PC-9 (cell line): ENCODE measurements at regions not wholly inside any gene's neighbourhood (a gene's known extent, or its start where the extent isn't known, plus 50 kb on each side); places are given as distances from the start of the nearest gene placed in this dataset.
A peak's percentile ranks its signal among the peaks of the same experiment; 100 is the strongest.

Experiments used
- BruUV-seq: library from RNA; stranded (reverse); fragments of 400-500 nt; replicated peaks from 2 replicates; lab custom pipeline; 2021; lab: Mats Ljungman, UMichigan
- CTCF ChIA-PET: fragments of 300-600 bp; sonication (Branson Sonifier 250); formaldehyde crosslinking; loops from one replicate; lab custom pipeline; 2022; ENCODE audit warnings: antibody characterized with exemption; lab: Charles Lee
- POLR2A ChIA-PET: fragments of 300-600 bp; sonication (Branson Sonifier 250); formaldehyde crosslinking; loops from one replicate; lab custom pipeline; 2022; ENCODE audit warnings: antibody characterized with exemption; ENCODE audit not compliant: unreplicated experiment; lab: Charles Lee
- DNase-seq, 2 experiments: peaks; one replicate each; pipeline versions ENCODE4 v3.0.0 to v3.0.0-alpha.2; 2015 to 2022; ENCODE audit warnings: mixed read lengths in 1 of 2
- H2AFZ ChIP-seq: fragments of 200-600 bp; sonication (generic); 2 replicates; pipeline ENCODE4 v1.8.1; 2017; ENCODE audit warnings: antibody characterized with exemption
- H3F3A ChIP-seq: fragments of 200-600 bp; sonication (generic); 2 replicates; pipeline ENCODE4 v1.8.1; 2017; ENCODE audit warnings: antibody characterized with exemption, mild to moderate bottlenecking, low read depth; ENCODE audit not compliant: insufficient read depth
- H3K27ac ChIP-seq: fragments of 200-600 bp; sonication (generic); 2 replicates; pipeline ENCODE4 v1.6.1; 2016; ENCODE audit warnings: mixed run types
- H3K27me3 ChIP-seq: fragments of 200-600 bp; sonication (generic); 2 replicates; pipeline ENCODE4 v1.6.1; 2016; ENCODE audit warnings: low read depth, mixed run types; ENCODE audit not compliant: insufficient read depth
- H3K36me3 ChIP-seq: fragments of 200-600 bp; sonication (generic); 2 replicates; pipeline ENCODE4 v1.6.1; 2016; ENCODE audit warnings: low read depth, mixed run types
- H3K4me1 ChIP-seq: fragments of 200-600 bp; sonication (generic); replicated peaks from 2 replicates; pipeline ENCODE4 v1.6.1; 2016; ENCODE audit warnings: mixed run types; ENCODE audit not compliant: insufficient read depth
- H3K4me2 ChIP-seq: fragments of 200-600 bp; sonication (generic); 2 replicates; pipeline ENCODE4 v1.6.1; 2017; ENCODE audit warnings: mixed run types
- H3K4me3 ChIP-seq: fragments of 200-600 bp; sonication (generic); 2 replicates; pipeline ENCODE4 v1.6.1; 2016; ENCODE audit warnings: mixed run types
- H3K79me2 ChIP-seq: fragments of 200-600 bp; sonication (generic); 2 replicates; pipeline ENCODE4 v1.6.1; 2017; ENCODE audit warnings: low read depth, mixed run types
- H3K9me2 ChIP-seq: fragments of 200-600 bp; sonication (generic); 2 replicates; pipeline ENCODE4 v1.8.1; 2017; ENCODE audit warnings: mild to moderate bottlenecking; ENCODE audit not compliant: insufficient read depth
- H3K9me3 ChIP-seq: fragments of 200-600 bp; sonication (generic); 2 replicates; pipeline ENCODE4 v1.8.1; 2016; ENCODE audit warnings: low read depth; ENCODE audit not compliant: insufficient read depth
- H4K20me1 ChIP-seq: fragments of 200-600 bp; sonication (generic); 2 replicates; pipeline ENCODE4 v1.8.1; 2017; ENCODE audit not compliant: insufficient read depth
- CTCF ChIP-seq: fragments of 200-600 bp; sonication (generic); conservative IDR thresholded peaks from 2 replicates; pipeline ENCODE4 v1.6.1; 2017; ENCODE audit warnings: mixed run types, antibody characterized with exemption, mild to moderate bottlenecking, moderate library complexity
- EZH2 ChIP-seq: fragments of 200-600 bp; sonication (generic); IDR thresholded peaks from 2 replicates; pipeline ENCODE4 v1.8.0; 2017; ENCODE audit warnings: antibody characterized with exemption, low read depth
- intact Hi-C: fragments of 100-400 bp; cut with micrococcal nuclease; formaldehyde crosslinking; loops from one replicate; pipeline ENCODE4 v1.10.0; 2022; ENCODE audit not compliant: unreplicated experiment

DNA sequence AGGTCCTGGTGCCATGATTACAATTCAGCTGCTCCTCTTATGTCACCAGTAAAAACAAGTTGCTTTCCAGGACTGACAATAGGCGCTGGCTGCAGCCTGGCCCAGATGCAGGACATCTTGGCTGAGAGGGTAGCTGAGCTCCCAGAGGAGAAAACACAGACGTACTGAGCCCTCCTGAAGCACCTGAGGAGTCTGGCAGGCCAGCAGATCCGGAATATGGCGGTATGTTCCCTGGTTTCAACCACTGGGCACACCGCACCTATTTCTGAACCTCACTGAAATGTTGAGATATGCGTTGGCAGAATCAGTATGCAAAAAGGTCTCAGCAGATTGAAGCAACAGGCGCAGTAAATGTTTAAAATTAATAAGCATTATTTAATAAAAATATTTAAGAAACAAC, 73.1 kb upstream of the BZW1 start:
- intact Hi-C loops: no loop called here
- peaks cover 25% of the 10 kb centered on the region for H3K4me1 ChIP-seq
- H3F3A ChIP-seq: peaks cover 15% of the 10 kb centered on the region; the same call in 1 of the 2 replicates
- H3K4me2 ChIP-seq: no peak overlapping the region
- POLR2A ChIA-PET: no interaction called here
- H3K9me3 ChIP-seq: no peaks in the 10 kb centered on the region
- H3K4me3 ChIP-seq: no peak overlapping the region
- H2AFZ ChIP-seq: no peak overlapping the region
- TF ChIP-seq EZH2: no peak
- TF ChIP-seq CTCF: no peak
- BruUV-seq: no TSS peak
- H3K9me2 ChIP-seq: no peaks in the 10 kb centered on the region
- CTCF ChIA-PET: no interaction called here
- DNase-seq: no peak
- no peaks in the 10 kb centered on the region for H3K36me3 ChIP-seq
- H4K20me1 ChIP-seq: no peaks in the 10 kb centered on the region
- H3K27ac ChIP-seq: no peak overlapping the region
- no peaks in the 10 kb centered on the region for H3K79me2 ChIP-seq
- no peaks in the 10 kb centered on the region for H3K27me3 ChIP-seq

DNA sequence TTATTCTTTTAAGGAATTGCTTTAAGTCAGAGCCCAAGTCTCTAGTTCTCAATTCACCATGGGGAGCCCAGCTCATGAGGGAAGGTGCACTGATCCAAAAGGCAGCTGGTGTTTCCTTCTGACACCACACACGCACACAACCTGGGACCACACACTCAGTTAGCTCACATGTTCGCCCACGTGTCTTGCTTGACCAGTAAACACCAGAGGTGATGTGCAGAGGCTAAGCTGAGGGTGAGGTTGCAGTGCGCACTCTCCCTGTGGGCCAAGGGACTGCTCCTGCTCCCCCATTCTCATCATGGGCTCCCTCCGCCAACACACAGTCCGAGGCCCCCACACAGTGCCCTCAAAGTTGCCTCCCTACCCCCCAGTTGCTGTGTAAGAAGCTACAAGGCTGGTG, 70.8 kb upstream of the BZW1 start:
- Histone ChIP-seq H3F3A (peaks cover 15% of the 10 kb centered on the region; the same call in 1 of the 2 replicates), H3K4me1 (peaks cover 25% of the 10 kb centered on the region), H3K36me3 (no peaks in the 10 kb centered on the region), H3K27me3 (no peaks in the 10 kb centered on the region), H3K27ac (peak overlapping the region; percentile 84), H3K9me3 (no peaks in the 10 kb centered on the region), H3K79me2 (no peaks in the 10 kb centered on the region), H3K4me2 (peak overlapping the region; percentile 43), H4K20me1 (no peaks in the 10 kb centered on the region), H3K4me3 (no peak overlapping the region), H2AFZ (0 out of 2 replicates have a peak overlapping the region, but pooled peaks have one; percentile 35), H3K9me2 (no peaks in the 10 kb centered on the region)
- TF ChIP-seq CTCF: no peak
- TF ChIP-seq EZH2: no peak
- no TSS peak for BruUV-seq
- intact Hi-C loops: loop anchor here (2.0 kb wide), 1 partner anchor 70 kb away; the partner anchor contains the start of gene BZW1
- no peak for DNase-seq
- ChIA-PET POLR2A (interaction anchor here (0.7 to 0.8 kb wide), 2 partner anchors 11 to 53 kb away, joined by 4 read pairs; no protein-coding TSS in a partner anchor), CTCF (no interaction called here)

DNA sequence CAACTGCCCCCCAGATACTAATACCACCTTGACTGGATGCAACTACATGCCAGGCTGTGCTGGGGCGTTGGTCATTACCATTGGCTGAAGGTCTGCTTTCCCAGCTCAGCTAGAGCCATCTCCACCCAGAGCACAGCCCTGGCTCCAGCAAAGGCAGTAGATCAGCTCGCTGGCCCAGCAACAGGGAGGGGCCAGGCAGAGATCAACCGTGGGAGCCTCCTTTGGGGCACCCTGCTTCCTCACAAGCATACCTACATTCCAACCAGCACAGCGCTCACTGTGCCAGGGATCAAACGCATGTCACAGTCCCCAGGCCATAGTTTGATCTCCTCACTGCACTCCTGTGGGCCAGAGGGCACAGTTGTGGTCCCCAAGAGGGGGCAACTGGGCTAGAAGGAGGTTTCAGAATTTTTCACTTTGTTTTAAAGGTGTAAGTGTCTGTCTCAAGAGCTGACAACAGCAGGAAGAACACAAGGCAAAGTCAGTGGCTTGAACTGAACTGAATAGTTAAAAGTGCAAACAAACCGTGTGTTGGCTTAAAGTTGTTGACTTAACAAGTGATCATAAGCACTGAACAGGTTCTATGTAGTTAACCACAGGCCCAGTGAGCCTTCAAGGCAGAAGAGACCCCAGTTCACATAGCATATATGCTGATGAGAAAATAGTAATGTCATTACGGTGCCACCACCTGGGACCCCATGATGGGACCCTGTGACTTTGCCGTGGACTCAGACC, 70.1 kb upstream of the BZW1 start:
- no TSS peak for BruUV-seq
- H3K9me2 ChIP-seq: no peaks in the 10 kb centered on the region
- no peaks in the 10 kb centered on the region for H3K79me2 ChIP-seq
- CTCF ChIA-PET: no interaction called here
- no peak overlapping the region for H3K4me3 ChIP-seq
- POLR2A ChIA-PET: interaction anchor here (0.6 to 0.8 kb wide), 3 partner anchors 11 to 77 kb away, joined by 4 to 9 read pairs (median 4); no protein-coding TSS in a partner anchor
- no peak for TF ChIP-seq CTCF
- H3K9me3 ChIP-seq: no peaks in the 10 kb centered on the region
- H3K36me3 ChIP-seq: no peaks in the 10 kb centered on the region
- no peaks in the 10 kb centered on the region for H3K27me3 ChIP-seq
- H3F3A ChIP-seq: peaks cover 15% of the 10 kb centered on the region; the same call in 1 of the 2 replicates
- H4K20me1 ChIP-seq: no peaks in the 10 kb centered on the region
- intact Hi-C loops: loop anchor here (2.0 kb wide), 1 partner anchor 69 kb away; the partner anchor contains the start of gene BZW1
- peak overlapping the region; percentile 43 for H3K4me2 ChIP-seq
- DNase-seq: peak; percentile 61 to 87
- H3K4me1 ChIP-seq: peaks cover 25% of the 10 kb centered on the region
- H2AFZ ChIP-seq: peak overlapping the region; percentile 59
- H3K27ac ChIP-seq: peak overlapping the region; percentile 84
